DMS 273 treated with DMSO at 0.1 percent for 48 hours (cell line): ENCODE measurements at regions not wholly inside any gene's neighbourhood (a gene's known extent, or its start where the extent isn't known, plus 50 kb on each side); places are given as distances from the start of the nearest gene placed in this dataset.

Experiments
- DNase-seq: peaks from one replicate; lab custom pipeline; 2025; lab: John Stamatoyannopoulos, UW

DNA sequence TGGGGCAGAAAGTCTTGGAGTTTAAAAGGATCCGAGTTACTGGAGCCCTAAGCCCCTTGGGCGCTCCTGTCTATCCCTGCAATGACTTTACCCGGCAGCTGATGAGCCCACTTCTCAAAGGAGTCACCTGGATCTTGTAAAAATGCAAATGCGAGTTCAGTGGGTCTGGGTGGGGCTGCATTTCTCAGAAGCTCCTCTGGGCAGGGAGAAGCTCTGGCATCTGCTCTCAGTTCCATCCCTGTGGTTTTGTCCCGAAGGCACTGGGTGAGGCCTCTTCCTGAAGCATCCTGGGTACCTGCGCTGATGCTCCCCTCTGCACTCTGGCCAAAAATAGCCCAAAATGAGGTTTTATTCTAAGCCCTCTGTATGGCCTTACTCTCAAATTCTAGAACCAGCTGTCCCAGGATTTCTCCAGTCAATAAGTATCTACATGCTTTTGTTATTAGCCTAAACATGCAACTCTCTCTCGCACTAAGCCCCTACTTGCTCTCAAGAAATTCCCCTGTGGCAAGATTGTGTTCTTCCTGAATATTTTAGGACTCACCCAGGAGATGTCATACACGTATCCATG lies 167.8 kb upstream of the APCDD1 start:
- DNase-seq: no peak

GRCh38 chr18:10289251-10289650 lies 165.2 kb upstream of the APCDD1 start:
- DNase-seq: no peak

GRCh38 chr18:10289951-10290637 lies 164.3 kb upstream of the APCDD1 start:
- no peak for DNase-seq

DNA sequence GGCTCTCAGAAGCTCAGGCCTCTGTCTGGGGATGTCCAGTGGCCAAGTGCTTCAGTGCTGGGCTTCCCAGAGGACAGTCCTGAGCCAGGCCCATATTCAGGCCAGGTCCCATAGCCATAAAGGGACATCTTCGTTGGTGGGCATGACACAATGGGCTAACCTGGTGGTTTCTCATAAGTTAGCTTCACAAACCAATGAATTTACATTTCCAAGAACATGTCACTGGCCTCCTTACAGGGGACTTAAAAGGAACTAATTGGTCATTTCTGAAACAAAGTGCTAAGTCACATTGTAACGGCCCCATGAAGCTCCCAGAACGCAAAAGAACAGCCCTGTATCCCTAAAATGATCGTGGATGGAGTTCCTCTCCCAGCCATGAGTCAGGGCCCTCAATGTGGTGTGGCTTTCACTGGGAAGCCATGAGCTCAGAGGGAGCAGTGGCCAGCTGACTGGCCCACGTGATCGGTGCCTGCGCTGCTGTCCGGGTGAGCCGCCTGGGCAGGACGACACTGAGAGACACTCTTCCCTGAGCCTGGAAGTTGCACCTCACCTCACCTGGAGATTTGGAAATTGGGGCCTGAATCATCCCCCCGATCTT lies 163.7 kb upstream of the APCDD1 start:
- no peak for DNase-seq

- DNase-seq: no peak
Measured at GRCh38 chr18:10291568-10291981, 162.9 kb upstream of the APCDD1 start.

- no peak for DNase-seq
Measured at GRCh38 chr18:10293966-10294365, 160.5 kb upstream of the APCDD1 start.

- DNase-seq: no peak
Measured at GRCh38 chr18:10295751-10296150, 158.7 kb upstream of the APCDD1 start.

DNA sequence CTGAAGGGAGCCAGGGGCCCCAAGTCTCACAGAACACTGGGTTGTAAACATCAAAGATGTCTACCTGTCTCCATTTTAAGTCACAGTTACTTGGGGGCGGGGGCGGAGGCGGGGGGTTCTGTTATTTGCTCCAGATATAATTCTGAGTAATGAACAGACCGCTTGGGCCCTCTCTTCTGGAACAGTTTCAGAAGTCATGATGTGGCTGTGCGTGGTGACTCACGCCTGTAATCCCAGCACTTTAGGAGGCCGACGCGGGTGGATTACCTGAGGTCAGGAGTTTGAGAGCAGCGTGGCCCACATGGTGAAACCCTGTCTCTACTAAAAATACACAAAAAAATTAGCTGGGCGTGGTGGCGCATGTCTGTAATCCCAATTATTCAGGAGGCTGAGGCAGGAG lies 157.9 kb upstream of the APCDD1 start:
- no peak for DNase-seq

- no peak for DNase-seq
Measured at GRCh38 chr18:10297086-10297485, 157.3 kb upstream of the APCDD1 start.

GRCh38 chr18:10298346-10298745 lies 156.1 kb upstream of the APCDD1 start:
- no peak for DNase-seq

GRCh38 chr18:10299643-10300042 lies 154.8 kb upstream of the APCDD1 start:
- DNase-seq: no peak

GRCh38 chr18:10300739-10301138 lies 153.7 kb upstream of the APCDD1 start:
- DNase-seq: no peak

GRCh38 chr18:10301831-10302483 lies 152.5 kb upstream of the APCDD1 start:
- peak; percentile 46 for DNase-seq

GRCh38 chr18:10303171-10303570 lies 151.3 kb upstream of the APCDD1 start:
- DNase-seq: no peak

DNA sequence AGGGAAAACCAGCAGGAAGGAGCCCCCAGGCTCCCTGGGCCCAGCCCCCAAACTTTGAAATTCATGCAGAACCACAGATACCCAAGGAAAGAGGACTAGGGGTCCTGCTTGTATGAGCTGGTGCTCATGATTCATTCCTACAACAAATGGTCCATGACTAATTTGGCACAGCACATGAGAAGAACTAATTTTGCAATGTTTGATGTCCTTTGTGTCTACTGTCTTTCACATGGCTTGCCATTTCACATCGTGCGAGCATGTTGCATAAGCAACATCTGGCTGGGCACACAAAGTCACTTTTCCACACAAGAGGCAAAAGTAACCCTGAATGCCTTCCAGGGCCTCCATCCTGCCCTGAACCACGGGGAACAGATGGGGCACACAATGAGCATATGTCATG lies 149.6 kb upstream of the APCDD1 start:
- DNase-seq: peak; percentile 80

- DNase-seq: no peak
Measured at GRCh38 chr18:10306779-10307178, 147.7 kb upstream of the APCDD1 start.

DNA sequence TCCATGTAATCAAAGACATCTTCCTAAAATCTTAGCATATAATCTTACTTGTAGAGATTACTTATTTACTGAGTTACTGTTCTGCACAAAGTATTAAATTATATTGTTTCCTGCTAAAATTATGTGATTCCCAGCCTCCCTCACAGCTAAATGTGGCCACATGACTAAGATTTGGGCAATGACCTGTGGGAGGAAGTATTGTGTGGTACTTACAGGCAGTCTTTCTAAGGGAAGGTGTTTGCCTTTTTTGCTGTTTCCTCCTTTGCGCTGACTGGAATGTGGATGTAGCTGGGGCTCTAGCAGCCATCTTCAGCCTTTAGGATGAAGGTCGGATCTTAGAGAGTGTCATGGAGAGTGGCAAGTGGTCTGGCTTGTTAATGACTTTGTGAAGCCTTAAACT lies 146.3 kb upstream of the APCDD1 start:
- DNase-seq: no peak

GRCh38 chr18:10310626-10311025 lies 143.8 kb upstream of the APCDD1 start:
- no peak for DNase-seq

DNA sequence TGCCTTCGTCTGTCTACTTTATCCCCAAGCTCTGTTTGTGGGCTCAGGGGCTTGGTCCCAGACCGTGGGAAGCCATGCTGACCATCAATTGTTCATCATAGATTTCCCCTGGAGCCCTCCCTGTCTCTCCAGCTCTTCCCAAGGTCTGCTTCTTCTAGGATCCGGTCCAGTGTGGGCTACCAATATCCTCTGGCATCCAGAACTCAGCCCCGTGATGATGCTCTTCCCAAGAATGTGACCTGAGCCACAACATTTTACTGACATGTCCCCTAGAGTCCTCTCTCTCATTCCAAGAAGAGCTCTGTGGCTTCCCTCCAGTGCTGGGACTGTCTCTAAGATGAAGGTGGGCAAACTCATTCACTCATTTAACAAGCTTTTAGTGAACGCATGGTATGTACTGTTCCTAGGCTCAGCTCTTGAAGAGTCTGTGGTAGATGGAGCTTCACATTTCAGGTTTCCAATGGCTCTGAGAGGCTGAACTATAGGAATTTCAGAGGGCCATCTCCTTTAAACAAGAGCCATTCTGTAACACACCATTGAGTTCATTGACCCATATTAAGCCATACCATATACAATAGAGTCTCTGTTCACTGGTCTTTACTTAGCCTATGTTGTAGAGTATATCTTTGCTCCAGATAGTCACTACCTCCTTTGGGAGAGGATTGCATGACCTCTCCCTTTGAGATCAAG lies 142.0 kb upstream of the APCDD1 start:
- DNase-seq: no peak

DNA sequence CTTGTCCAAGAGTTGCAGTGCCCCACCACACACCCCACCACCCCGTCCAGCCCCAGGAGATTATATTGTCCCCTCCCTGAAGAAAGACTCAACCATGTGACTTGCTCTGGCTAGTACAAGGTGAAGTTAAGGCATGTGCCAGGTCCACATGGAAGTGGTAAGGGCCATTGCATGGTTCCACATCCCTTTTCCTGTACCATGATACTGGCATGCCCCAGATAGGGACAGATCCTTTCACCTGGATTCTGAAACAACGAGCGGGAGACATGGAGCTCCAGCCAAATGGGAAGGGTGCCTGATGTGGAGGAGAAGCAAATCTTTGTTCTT lies 141.5 kb upstream of the APCDD1 start:
- DNase-seq: no peak

DNA sequence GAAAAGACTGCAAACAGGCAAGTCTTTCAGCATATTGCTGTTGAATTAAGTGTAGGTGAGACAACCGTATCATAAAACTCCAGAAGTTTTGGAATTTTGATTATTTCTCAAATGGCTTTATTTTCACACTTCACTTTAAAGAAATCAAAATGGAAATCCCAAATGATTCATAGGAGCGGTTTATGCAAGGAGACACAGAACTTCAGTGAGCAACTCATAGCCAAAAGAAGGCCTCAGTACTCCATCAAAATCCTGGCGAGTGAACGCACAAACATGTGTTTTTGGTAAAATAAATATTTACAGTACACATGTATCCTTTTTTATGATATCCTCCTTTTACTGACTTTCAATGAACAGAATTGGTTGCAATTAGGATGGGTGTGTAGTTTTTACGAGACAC lies 140.4 kb upstream of the APCDD1 start:
- DNase-seq: no peak

DNA sequence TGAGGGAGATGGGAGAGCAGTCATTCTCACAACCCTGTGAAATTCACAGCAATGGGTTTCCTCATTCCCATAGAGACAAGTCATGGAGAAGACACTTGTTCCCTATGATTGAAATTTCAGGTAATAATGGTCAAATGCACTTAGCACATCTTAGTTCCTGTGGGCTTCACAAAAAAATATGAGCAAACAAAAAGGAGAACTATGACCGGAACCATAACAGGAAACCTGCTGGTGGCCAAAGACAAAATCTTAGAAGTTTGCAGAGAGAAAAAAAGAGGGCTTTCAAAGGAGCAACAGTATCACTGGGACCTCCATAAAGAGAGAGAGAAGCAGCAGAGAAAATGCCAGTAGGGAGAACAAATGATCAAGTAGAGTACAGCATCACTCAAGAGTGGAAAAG lies 138.9 kb upstream of the APCDD1 start:
- no peak for DNase-seq

DNA sequence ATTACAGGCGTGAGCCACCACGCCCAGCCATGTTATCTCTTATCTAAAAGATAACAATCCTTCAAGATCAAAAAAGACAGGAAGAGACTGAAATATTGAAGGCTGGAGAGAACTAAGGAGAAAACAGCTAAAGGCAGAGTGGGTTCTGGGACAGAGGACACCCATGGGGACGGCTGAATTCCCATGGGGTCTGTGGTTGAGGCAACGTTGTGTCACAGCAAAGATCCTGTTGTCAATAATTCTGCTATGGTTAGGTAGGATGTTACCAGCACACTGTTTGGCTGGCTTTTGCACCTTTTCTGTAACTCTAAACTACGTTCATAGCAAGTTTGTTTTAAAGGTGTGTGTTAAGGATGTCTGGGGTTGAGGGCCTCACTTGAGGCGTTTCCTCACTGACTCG lies 137.7 kb upstream of the APCDD1 start:
- no peak for DNase-seq
